ENCODE measurements at regions not wholly inside any gene's neighbourhood (a gene's known extent, or its start where the extent isn't known, plus 50 kb on each side); places are given as distances from the start of the nearest gene placed in this dataset.
"Not testable (repeated sequence)": the region's sequence is repeated elsewhere in the genome, so short reads cannot be mapped to it uniquely, and the experiment has no call there.

DNA sequence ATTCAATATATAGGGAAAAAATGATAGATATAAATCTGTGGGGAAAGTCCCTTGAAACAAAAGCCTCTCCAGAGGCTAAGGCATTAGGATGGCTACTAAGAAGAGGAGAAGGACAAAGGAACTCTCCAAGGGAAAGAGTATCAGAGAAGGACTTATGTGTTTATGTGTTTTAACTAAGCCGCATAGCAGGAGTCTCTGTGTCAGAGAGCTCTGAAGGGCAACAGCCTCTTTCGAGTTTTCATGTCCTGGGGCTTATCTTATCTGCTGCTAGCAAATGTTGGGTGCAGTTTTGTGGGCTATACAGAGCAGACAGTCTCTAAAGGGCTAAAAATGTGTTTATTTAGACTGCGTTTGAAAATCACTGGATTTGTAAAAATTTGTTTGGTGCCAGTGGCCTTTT is 1145.6 kb upstream of the DIAPH2 start:
- Histone ChIP-seq H3K36me3 (ENCODE audit: control insufficient read depth in 4 of 4, insufficient read depth in 3 of 4, low read depth in 1 of 4, low read length in 3 of 4) (no peaks in the 10 kb centered on the region), H3K4me3 (ENCODE audit: low read depth in 1 of 3, low read length in 3 of 3) (no peak overlapping the region), H3K27ac (ENCODE audit: low read depth in 1 of 2, low read length in 2 of 2) (no peak overlapping the region), H3K4me1 (ENCODE audit: control insufficient read depth in 4 of 4, insufficient read depth in 4 of 4, low read length in 3 of 4) (no peaks in the 10 kb centered on the region), H3K9ac (ENCODE audit: low read depth in 1 of 2, low read length in 2 of 2) (no peak overlapping the region), H3K27me3 (ENCODE audit: control insufficient read depth in 4 of 4, insufficient read depth in 4 of 4, low read length in 3 of 4) (peaks cover 0 to 3% (median 1%) of the 10 kb centered on the region in 4 donors), H3K9me3 (ENCODE audit: control insufficient read depth in 4 of 4, low read length in 3 of 4) (no peaks in the 10 kb centered on the region)
- no peak for DNase-seq (ENCODE audit: low spot score)
- TF ChIP-seq JUND (IDR thresholded peaks at IDR 0.05) (no peak), RXRA (IDR thresholded peaks at IDR 0.05) (no peak), YY1 (IDR thresholded peaks at IDR 0.05) (no peak), NR2F2 (IDR thresholded peaks at IDR 0.05) (no peak), FOXA1 (IDR thresholded peaks at IDR 0.05) (no peak), HNF4G (IDR thresholded peaks at IDR 0.05) (no peak), RAD21 (IDR thresholded peaks at IDR 0.05) (no peak), SP1 (IDR thresholded peaks at IDR 0.05) (no peak), GABPA (IDR thresholded peaks at IDR 0.05 in 1 of 2, conservative IDR thresholded peaks at IDR 0.05 in 1 of 2) (no peak), FOXA2 (IDR thresholded peaks at IDR 0.05) (no peak)
- TF ChIP-seq, protein P1, sequence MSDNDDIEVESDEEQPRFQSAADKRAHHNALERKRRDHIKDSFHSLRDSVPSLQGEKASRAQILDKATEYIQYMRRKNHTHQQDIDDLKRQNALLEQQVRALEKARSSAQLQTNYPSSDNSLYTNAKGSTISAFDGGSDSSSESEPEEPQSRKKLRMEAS (IDR thresholded peaks at IDR 0.05) = no peak
- TF ChIP-seq, protein P2, sequence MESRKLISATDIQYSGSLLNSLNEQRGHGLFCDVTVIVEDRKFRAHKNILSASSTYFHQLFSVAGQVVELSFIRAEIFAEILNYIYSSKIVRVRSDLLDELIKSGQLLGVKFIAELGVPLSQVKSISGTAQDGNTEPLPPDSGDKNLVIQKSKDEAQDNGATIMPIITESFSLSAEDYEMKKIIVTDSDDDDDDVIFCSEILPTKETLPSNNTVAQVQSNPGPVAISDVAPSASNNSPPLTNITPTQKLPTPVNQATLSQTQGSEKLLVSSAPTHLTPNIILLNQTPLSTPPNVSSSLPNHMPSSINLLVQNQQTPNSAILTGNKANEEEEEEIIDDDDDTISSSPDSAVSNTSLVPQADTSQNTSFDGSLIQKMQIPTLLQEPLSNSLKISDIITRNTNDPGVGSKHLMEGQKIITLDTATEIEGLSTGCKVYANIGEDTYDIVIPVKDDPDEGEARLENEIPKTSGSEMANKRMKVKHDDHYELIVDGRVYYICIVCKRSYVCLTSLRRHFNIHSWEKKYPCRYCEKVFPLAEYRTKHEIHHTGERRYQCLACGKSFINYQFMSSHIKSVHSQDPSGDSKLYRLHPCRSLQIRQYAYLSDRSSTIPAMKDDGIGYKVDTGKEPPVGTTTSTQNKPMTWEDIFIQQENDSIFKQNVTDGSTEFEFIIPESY (IDR thresholded peaks at IDR 0.05) = no peak
- TF ChIP-seq, protein P3, sequence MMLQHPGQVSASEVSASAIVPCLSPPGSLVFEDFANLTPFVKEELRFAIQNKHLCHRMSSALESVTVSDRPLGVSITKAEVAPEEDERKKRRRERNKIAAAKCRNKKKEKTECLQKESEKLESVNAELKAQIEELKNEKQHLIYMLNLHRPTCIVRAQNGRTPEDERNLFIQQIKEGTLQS (IDR thresholded peaks at IDR 0.05) = no peak
- 12% methylated on average over 3 of the region's 3 CpGs for WGBS

DNA sequence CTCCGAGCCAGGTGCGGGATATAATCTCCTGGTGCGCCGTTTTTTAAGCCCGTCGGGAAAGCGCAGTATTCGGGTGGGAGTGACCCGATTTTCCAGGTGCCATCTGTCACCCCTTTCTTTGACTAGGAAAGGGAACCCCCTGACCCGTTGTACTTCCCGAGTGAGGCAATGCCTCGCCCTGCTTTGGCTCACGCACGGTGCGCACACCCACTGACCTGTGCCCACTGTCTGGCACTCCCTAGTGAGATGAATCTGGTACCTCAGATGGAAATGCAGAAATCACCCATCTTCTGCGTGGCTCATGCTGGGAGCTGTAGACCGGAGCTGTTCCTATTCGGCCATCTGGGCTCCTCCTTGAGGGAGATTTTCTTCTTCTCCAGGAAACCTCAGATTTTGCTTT is 1135.1 kb upstream of the DIAPH2 start:
- not testable (repeated sequence) for H3K27me3 ChIP-seq (ENCODE audit: control insufficient read depth in 4 of 4, insufficient read depth in 4 of 4, low read length in 3 of 4); H3K9ac ChIP-seq (ENCODE audit: low read depth in 1 of 2, low read length in 2 of 2); DNase-seq (ENCODE audit: low spot score); H3K9me3 ChIP-seq (ENCODE audit: control insufficient read depth in 4 of 4, low read length in 3 of 4); H3K36me3 ChIP-seq (ENCODE audit: control insufficient read depth in 4 of 4, insufficient read depth in 3 of 4, low read depth in 1 of 4, low read length in 3 of 4); H3K27ac ChIP-seq (ENCODE audit: low read depth in 1 of 2, low read length in 2 of 2); H3K4me1 ChIP-seq (ENCODE audit: control insufficient read depth in 4 of 4, insufficient read depth in 4 of 4, low read length in 3 of 4); H3K4me3 ChIP-seq (ENCODE audit: low read depth in 1 of 3, low read length in 3 of 3)
- WGBS = 89% methylated on average over 14 of the region's 18 CpGs

DNA sequence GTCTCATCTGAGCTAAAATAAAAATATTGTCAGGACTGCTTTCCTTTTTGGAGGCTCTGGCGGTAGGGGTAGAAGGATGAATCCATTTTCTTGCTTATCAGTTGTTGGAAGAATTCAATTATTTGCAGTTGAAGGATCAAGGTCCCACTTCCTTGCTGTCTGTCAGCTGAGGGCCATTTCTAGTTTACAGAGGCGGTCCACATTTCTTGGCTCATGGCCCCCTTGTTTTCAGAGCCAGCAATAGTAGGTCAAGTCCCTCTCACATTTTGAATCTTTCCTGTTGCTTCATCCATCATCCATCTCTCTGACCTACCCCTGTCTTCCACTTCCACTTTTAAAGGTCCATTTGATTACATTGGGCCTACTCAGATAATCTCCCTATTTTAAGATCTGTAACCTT is 1099.3 kb upstream of the DIAPH2 start:
- 67% methylated on average over 2 of the region's 2 CpGs for WGBS
- TF ChIP-seq TAF1 (conservative IDR thresholded peaks at IDR 0.05) (no peak), FOXA2 (IDR thresholded peaks at IDR 0.05) (no peak), GABPA (IDR thresholded peaks at IDR 0.05 in 1 of 2, conservative IDR thresholded peaks at IDR 0.05 in 1 of 2) (no peak), EGR1 (IDR thresholded peaks at IDR 0.05; ENCODE audit: low read depth in 2 of 2) (no peak), FOXA1 (IDR thresholded peaks at IDR 0.05) (no peak), HNF4G (IDR thresholded peaks at IDR 0.05) (no peak), HNF4A (conservative IDR thresholded peaks at IDR 0.05) (no peak), RAD21 (IDR thresholded peaks at IDR 0.05) (no peak), NR2F2 (IDR thresholded peaks at IDR 0.05) (no peak), CTCF (IDR thresholded peaks at IDR 0.05; ENCODE audit: low read depth, low read length, missing input control) (no peak), SP1 (IDR thresholded peaks at IDR 0.05) (no peak)
- TF ChIP-seq, protein P4, sequence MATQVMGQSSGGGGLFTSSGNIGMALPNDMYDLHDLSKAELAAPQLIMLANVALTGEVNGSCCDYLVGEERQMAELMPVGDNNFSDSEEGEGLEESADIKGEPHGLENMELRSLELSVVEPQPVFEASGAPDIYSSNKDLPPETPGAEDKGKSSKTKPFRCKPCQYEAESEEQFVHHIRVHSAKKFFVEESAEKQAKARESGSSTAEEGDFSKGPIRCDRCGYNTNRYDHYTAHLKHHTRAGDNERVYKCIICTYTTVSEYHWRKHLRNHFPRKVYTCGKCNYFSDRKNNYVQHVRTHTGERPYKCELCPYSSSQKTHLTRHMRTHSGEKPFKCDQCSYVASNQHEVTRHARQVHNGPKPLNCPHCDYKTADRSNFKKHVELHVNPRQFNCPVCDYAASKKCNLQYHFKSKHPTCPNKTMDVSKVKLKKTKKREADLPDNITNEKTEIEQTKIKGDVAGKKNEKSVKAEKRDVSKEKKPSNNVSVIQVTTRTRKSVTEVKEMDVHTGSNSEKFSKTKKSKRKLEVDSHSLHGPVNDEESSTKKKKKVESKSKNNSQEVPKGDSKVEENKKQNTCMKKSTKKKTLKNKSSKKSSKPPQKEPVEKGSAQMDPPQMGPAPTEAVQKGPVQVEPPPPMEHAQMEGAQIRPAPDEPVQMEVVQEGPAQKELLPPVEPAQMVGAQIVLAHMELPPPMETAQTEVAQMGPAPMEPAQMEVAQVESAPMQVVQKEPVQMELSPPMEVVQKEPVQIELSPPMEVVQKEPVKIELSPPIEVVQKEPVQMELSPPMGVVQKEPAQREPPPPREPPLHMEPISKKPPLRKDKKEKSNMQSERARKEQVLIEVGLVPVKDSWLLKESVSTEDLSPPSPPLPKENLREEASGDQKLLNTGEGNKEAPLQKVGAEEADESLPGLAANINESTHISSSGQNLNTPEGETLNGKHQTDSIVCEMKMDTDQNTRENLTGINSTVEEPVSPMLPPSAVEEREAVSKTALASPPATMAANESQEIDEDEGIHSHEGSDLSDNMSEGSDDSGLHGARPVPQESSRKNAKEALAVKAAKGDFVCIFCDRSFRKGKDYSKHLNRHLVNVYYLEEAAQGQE (IDR thresholded peaks at IDR 0.05) = no peak
- TF ChIP-seq, protein P2 (IDR thresholded peaks at IDR 0.05) = no peak
- DNase-seq (ENCODE audit: low spot score) = no peak
- H3K27ac ChIP-seq (ENCODE audit: low read depth in 1 of 2, low read length in 2 of 2) = no peak overlapping the region
- no peak overlapping the region for H3K4me3 ChIP-seq (ENCODE audit: low read depth in 1 of 3, low read length in 3 of 3)
- H3K4me1 ChIP-seq (ENCODE audit: control insufficient read depth in 4 of 4, insufficient read depth in 4 of 4, low read length in 3 of 4) = no peaks in the 10 kb centered on the region
- H3K9ac ChIP-seq (ENCODE audit: low read depth in 1 of 2, low read length in 2 of 2) = no peak overlapping the region
- no peaks in the 10 kb centered on the region for H3K36me3 ChIP-seq (ENCODE audit: control insufficient read depth in 4 of 4, insufficient read depth in 3 of 4, low read depth in 1 of 4, low read length in 3 of 4)
- H3K9me3 ChIP-seq (ENCODE audit: control insufficient read depth in 4 of 4, low read length in 3 of 4) = no peaks in the 10 kb centered on the region
- H3K27me3 ChIP-seq (ENCODE audit: control insufficient read depth in 4 of 4, insufficient read depth in 4 of 4, low read length in 3 of 4) = peaks cover 0 to 5% (median 0%) of the 10 kb centered on the region in 4 donors
